Renal pelvis (tissue), 1 donor: ENCODE measurements at regions not wholly inside any gene's neighbourhood (a gene's known extent, or its start where the extent isn't known, plus 50 kb on each side); places are given as distances from the start of the nearest gene placed in this dataset.

Source experiments
- DNase-seq: peaks from one replicate; pipeline ENCODE4 v3.0.0-alpha.2; 2013

DNA sequence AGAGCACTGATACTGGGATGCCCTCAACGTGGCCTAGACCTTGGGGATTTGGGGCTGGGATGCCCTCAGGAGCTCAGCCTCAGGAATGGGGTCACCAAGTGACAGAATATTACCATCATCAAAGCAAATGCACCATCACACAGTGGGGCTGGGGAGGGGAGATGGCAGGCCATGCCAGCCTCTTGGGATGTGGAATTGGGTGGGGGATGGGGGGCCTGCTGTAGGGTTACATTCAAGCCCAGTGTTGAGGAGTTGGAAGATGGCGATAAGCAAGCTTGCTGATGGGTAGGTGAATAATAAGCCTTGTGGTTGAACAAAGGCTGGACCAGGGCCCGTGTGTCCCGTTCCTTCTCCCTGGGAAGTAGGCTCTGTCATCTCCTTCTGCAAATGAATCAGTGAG lies 69.1 kb upstream of the GPR12 start:
- no peak for DNase-seq

GRCh38 chr13:26824581-26824980 lies 64.0 kb upstream of the GPR12 start:
- DNase-seq, result no peak

- no peak for DNase-seq
These were observed 61.6 kb upstream of the GPR12 start for GRCh38 chr13:26822146-26822545.

GRCh38 chr13:26821672-26822071 lies 61.1 kb upstream of the GPR12 start:
- DNase-seq, result no peak

DNA sequence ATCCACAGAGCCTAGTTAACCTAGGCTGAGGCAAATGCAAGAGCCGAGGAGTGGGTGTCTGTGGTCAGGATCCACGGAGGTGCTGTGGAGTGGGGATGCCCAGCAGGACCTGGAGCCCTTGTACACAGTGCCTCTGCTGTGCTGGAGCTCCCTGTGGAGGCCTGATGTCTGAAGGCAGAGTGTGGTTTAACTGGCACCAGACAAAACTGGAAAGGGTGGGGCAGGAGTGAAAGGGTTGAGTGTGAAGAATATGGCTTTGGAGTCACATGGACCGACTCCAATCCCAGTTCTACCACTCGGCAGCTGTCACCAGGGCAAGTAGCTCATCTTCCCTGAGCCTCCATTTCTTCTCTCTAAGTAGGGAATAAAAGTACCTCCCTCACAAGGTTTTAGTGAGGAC lies 60.3 kb upstream of the GPR12 start:
- no peak for DNase-seq

- no peak for DNase-seq
These were observed 58.5 kb upstream of the GPR12 start for GRCh38 chr13:26819046-26819445.

GRCh38 chr13:26816881-26817280 lies 56.3 kb upstream of the GPR12 start:
- DNase-seq, result peak; percentile 23

- no peak for DNase-seq
These were observed 53.4 kb upstream of the GPR12 start for GRCh38 chr13:26813980-26814348.

- no peak for DNase-seq
These were observed 52.9 kb upstream of the GPR12 start for GRCh38 chr13:26813321-26813979.

DNA sequence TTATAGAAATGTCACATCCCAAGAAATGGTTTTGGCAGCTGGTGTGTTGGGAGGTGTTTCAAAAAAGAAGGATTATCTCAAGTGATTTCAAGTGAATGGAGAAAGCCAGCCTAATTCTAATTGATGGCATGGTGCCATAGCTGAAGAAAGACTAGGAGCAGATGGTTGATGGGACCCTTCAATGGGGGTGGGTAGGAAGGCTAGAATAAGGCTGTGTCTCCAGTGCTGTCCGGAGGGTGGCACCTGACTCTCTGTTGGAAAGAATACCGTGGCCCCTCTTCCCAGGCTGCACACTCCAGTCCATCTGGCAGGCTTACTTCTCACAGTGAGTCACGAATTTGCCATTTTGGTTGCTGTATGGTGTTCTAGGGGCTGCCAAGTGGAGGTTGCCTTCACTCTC lies 51.0 kb upstream of the GPR12 start:
- no peak for DNase-seq
